Hypothalamus (tissue), 51 donors: ENCODE measurements at regions not wholly inside any gene's neighbourhood (a gene's known extent, or its start where the extent isn't known, plus 50 kb on each side); places are given as distances from the start of the nearest gene placed in this dataset.
"Not testable (repeated sequence)": the region's sequence is repeated elsewhere in the genome, so short reads cannot be mapped to it uniquely, and the experiment has no call there.

Source experiments
- DNase-seq, 51 donors: peaks; one replicate each; lab custom pipeline; 2025; lab: John Stamatoyannopoulos, UW

GRCh38 chr2:191476901-191477300, 201.0 kb upstream of the NABP1 start:
- DNase-seq: no peak

DNA sequence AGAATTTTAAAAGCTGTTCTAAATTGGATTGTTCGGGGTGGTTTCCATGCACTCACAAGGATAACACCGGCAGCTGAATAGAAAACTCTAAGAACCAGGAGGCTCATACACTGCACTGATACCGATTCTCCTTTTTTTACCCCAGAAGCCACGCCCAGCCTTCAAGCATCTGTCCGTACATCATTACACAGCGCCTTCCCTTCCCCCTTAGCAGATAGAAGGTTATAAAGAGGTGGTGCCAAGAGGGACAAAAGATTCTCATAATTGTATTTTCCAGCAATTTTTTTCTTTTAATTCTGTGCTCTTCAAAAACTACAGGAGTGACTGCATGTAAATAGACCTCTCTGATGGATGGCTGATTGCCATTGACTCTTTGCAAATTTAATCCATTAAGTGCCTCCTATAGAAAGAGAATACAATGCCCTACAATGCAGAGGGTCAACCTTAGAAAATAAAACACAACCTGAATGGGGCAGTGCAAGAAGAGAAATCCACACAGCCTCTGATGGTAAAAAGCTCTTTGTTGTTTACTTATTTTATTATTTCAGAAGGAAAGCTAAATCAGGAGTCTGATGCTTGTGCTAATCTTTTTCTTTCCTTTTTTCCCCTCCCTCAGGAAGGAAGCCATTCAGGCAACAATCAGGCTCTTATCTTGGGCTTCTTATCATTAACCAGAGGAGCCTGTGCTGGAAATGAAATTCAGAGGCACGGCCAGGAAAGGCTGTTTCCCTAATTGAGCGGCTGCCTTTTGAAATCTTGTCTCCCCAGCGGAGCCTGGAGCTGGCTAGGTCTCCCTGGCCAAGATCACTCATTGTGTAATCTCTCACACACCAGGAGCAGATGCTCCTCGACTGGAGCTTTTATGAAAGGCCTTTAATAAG, 198.9 kb upstream of the NABP1 start:
- peak in 4 of 51 donors; percentile 2 to 14 (median 6) for DNase-seq

GRCh38 chr2:191479680-191480023, 198.3 kb upstream of the NABP1 start:
- no peak for DNase-seq

- no peak for DNase-seq
Measured at GRCh38 chr2:191481305-191482070, 196.4 kb upstream of the NABP1 start.

- no peak for DNase-seq
Measured at GRCh38 chr2:191483117-191483516, 194.8 kb upstream of the NABP1 start.

DNA sequence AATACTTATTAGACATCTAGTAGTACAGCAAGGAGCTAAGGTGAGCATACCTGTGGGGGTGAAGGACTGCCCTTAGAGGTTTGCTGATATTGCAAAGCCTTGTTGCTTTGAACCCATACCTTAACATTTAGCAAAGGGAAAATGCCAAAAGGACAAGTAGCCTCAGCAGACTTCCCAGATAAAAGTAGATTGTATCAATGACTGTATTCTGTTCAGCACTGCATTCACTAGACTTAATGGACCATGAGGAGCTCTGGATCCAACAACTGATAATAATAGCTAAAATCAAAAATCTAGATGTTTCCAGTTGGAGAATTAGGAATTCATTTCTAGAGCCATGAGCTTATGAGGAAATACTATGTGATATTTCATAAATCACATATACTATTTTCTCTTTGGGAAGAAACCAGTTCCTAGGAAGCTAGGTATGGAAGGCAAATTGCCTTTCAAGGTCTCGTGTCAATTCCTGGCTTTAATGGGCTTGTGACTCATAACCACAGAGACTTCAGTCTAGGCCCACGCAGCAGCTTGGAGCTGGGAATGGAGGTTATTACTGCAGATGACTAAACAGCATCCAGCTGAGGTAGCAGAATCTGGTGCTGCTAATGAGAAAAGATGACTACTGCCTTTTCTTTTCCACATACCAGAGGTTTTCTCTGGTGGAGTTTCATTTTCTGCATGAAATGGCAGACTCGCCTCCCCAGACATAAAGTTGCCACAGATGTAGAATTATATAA, 191.2 kb upstream of the NABP1 start:
- DNase-seq: peak in 2 of 51 donors; percentile 2 to 11

- no peak for DNase-seq
Measured at GRCh38 chr2:191488135-191488534, 189.8 kb upstream of the NABP1 start.

GRCh38 chr2:191489177-191489576, 188.8 kb upstream of the NABP1 start:
- no peak for DNase-seq

GRCh38 chr2:191496838-191497237, 181.1 kb upstream of the NABP1 start:
- DNase-seq: no peak

DNA sequence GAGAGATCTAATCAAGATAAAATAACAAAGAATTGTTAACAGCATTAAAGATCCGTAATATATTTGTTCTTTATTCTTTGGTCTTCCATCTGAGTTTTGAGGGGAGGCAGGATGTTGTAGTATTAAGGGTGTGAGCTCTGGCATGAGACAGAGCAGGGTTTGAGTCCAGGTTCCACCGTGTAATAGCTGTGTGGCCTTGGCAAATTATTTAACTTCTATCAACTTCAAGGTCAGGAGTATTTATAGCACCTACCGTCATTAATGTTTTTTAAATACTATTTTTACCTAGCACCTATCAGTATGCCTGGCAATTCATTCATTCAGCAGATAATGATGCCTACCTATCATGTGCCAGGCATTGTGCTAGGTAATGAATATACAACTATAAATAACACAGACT, 180.1 kb upstream of the NABP1 start:
- DNase-seq: no peak

GRCh38 chr2:191499050-191499449, 178.9 kb upstream of the NABP1 start:
- no peak for DNase-seq

- peak in 1 of 51 donors; percentile 2 for DNase-seq
Measured at GRCh38 chr2:191499874-191500565, 177.9 kb upstream of the NABP1 start.

DNA sequence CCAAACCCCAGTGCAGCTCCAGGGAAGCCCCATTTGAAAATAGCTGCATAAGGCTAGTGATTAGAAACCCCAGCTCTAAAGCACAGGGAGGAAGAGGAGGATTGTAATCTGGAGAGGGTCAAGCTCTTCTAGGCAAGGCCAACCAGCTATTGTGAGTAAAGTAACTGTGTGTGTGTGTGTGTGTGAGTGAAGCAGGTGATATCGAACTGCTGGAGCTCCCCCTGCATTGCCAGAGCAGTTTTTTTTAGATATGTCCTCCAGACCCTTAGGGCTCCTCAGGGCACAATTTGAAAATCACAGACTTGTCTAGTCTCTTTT, 177.4 kb upstream of the NABP1 start:
- no peak for DNase-seq

- DNase-seq: peak in 1 of 51 donors; percentile 5
Measured at GRCh38 chr2:191500884-191501560, 176.9 kb upstream of the NABP1 start.

DNA sequence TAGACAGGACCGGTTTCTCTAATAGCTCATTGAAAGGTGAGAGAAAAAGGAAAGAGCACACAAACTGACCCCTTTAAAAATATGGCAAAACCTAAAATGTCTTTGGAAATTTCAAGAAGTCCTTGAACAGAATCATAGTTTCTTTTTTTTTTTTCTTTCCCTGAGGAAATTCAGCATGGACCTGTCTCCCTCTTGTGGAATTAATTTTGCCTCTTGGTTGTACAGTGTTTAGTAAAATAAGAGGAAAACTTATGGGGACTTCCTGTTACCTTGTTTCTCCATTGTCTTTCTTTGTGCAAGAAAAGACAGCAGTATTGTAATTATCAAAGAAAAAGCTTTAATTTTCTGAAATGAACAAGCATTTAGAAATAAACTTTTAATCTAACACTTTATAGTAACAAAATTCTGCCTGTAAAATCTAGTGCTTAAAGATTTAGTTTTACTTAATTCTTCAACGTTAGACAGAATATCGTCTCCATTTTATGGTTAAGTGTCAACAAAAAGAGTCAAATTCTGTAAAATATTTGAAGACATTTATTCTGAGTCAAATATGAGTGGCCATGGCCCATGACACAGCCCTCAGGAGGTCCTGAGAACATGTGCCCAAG, 176.3 kb upstream of the NABP1 start:
- no peak for DNase-seq

DNA sequence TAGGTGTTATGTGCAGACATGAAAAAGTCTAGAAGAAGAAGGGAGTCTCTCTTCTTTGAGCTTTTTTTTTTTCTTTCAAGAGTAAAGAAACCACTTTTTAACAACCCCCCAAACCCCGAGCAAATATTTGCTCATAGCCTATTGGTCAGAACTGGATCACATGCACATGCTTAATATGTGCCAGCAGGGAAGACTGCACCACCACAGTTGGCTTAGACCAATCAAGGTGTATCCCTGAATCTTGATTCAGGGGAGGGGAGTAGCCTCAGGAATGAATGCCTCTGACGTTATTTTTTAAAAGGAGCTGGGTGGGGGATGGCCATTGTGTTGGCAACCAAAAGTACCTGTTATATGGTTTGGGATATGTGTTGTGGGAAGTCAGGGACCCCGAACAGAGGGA, 171.4 kb upstream of the NABP1 start:
- no peak for DNase-seq

DNA sequence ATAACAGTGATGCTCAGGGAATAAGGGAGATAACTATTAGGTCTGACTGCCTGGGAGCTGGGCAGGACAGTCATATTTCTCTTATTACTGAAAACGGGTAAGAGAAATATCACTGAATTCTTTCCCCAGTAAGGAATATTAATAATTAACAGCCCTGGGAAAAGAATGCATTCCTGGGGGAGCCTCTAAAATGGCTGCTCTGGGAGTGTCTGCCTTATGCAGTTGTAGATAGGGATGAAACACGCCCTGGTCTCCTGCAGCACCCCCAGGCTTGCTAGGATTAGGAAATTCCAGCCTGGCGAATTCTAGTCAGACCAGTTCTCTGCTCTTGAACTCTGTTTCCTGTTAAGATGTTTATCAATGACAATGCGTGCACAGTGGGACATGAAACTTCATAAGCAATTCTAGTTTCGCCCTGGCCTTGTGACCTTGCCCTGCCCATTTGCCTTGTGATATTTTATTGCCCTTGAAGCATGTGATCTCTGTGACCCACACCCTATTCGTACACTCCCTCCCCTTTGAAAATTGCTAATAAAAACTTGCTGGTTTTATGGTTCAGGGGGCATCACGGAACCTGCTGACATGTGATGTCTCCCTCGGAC, 170.6 kb upstream of the NABP1 start:
- not testable (repeated sequence) for DNase-seq

DNA sequence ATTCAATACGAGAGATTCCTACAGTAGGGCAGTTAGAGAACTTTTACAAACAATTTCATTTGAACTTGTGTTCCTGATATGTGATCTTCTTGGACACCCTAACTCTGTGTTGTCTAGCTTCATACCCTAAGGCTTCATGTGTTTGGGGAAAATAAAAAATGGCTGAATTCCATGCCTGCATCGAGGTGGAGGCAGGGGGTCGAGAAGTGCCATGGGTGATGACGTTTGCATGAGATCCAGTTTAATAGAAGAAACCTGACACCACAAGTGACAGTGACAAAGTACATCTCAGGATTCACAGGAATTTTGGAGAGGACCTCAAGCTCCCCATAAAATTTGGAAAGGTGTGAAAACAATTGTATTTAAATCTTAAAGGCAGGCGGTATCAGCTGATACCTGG, 169.2 kb upstream of the NABP1 start:
- DNase-seq: no peak

- DNase-seq: no peak
Measured at GRCh38 chr2:191512216-191512835, 165.6 kb upstream of the NABP1 start.
